ENCODE measurements at regions not wholly inside any gene's neighbourhood (a gene's known extent, or its start where the extent isn't known, plus 50 kb on each side); places are given as distances from the start of the nearest gene placed in this dataset.
"Not testable (repeated sequence)": the region's sequence is repeated elsewhere in the genome, so short reads cannot be mapped to it uniquely, and the experiment has no call there.

GRCh38 chr6:67766057-67766456, 869.0 kb upstream of the ADGRB3 start:
- no peak for DNase-seq (ENCODE audit: low spot score)
- in situ Hi-C loops (cut with HindIII; ENCODE audit: low sequenced_read_pairs): no loop called here

GRCh38 chr6:67759001-67759400, 876.1 kb upstream of the ADGRB3 start:
- no peak for DNase-seq (ENCODE audit: low spot score)
- in situ Hi-C loops (cut with HindIII; ENCODE audit: low sequenced_read_pairs): no loop called here

- DNase-seq (ENCODE audit: low spot score): no peak
- in situ Hi-C loops (cut with HindIII; ENCODE audit: low sequenced_read_pairs): no loop called here
These were observed 877.5 kb upstream of the ADGRB3 start for GRCh38 chr6:67757465-67758033.

- no peak for DNase-seq (ENCODE audit: low spot score)
- in situ Hi-C loops (cut with HindIII; ENCODE audit: low sequenced_read_pairs): no loop called here
These were observed 886.6 kb upstream of the ADGRB3 start for GRCh38 chr6:67748521-67748920.

GRCh38 chr6:67736816-67737215, 898.3 kb upstream of the ADGRB3 start:
- no peak for DNase-seq (ENCODE audit: low spot score)
- in situ Hi-C loops (cut with HindIII; ENCODE audit: low sequenced_read_pairs): no loop called here

- in situ Hi-C loops (cut with HindIII; ENCODE audit: low sequenced_read_pairs): no loop called here
- no peak for DNase-seq (ENCODE audit: low spot score)
These were observed 898.9 kb upstream of the ADGRB3 start for GRCh38 chr6:67736161-67736560.

GRCh38 chr6:67735623-67736022, 899.5 kb upstream of the ADGRB3 start:
- in situ Hi-C loops (cut with HindIII; ENCODE audit: low sequenced_read_pairs): no loop called here
- DNase-seq (ENCODE audit: low spot score): no peak

- in situ Hi-C loops (cut with HindIII; ENCODE audit: low sequenced_read_pairs): no loop called here
- no peak for DNase-seq (ENCODE audit: low spot score)
These were observed 912.2 kb upstream of the ADGRB3 start for GRCh38 chr6:67722861-67723261.

GRCh38 chr6:67717281-67717680, 917.8 kb upstream of the ADGRB3 start:
- no peak for DNase-seq (ENCODE audit: low spot score)
- in situ Hi-C loops (cut with HindIII; ENCODE audit: low sequenced_read_pairs): no loop called here

- DNase-seq (ENCODE audit: low spot score): no peak
- in situ Hi-C loops (cut with HindIII; ENCODE audit: low sequenced_read_pairs): no loop called here
These were observed 928.7 kb upstream of the ADGRB3 start for GRCh38 chr6:67706388-67706787.

GRCh38 chr6:67698534-67698933, 936.5 kb upstream of the ADGRB3 start:
- in situ Hi-C loops (cut with HindIII; ENCODE audit: low sequenced_read_pairs): no loop called here
- DNase-seq (ENCODE audit: low spot score): no peak

GRCh38 chr6:67694127-67694526, 941.0 kb upstream of the ADGRB3 start:
- no peak for DNase-seq (ENCODE audit: low spot score)
- in situ Hi-C loops (cut with HindIII; ENCODE audit: low sequenced_read_pairs): no loop called here

GRCh38 chr6:67689329-67689728, 945.8 kb upstream of the ADGRB3 start:
- DNase-seq (ENCODE audit: low spot score): no peak
- in situ Hi-C loops (cut with HindIII; ENCODE audit: low sequenced_read_pairs): no loop called here

GRCh38 chr6:67687396-67687795, 947.7 kb upstream of the ADGRB3 start:
- DNase-seq (ENCODE audit: low spot score): no peak
- in situ Hi-C loops (cut with HindIII; ENCODE audit: low sequenced_read_pairs): no loop called here

- in situ Hi-C loops (cut with HindIII; ENCODE audit: low sequenced_read_pairs): not testable (repeated sequence)
These were observed 948.9 kb upstream of the ADGRB3 start for GRCh38 chr6:67686225-67686624.

GRCh38 chr6:67683960-67684359, 951.1 kb upstream of the ADGRB3 start:
- no peak for DNase-seq (ENCODE audit: low spot score)
- in situ Hi-C loops (cut with HindIII; ENCODE audit: low sequenced_read_pairs): no loop called here

More at GRCh38 chr6:67686225-67686624, 948.9 kb upstream of the ADGRB3 start:
- not testable (repeated sequence) for DNase-seq (ENCODE audit: low spot score)

- in situ Hi-C loops (cut with HindIII; ENCODE audit: low sequenced_read_pairs): no loop called here
- no peak for DNase-seq (ENCODE audit: low spot score)
These were observed 954.7 kb upstream of the ADGRB3 start for GRCh38 chr6:67680297-67680932.

- DNase-seq (ENCODE audit: low spot score): no peak
- in situ Hi-C loops (cut with HindIII; ENCODE audit: low sequenced_read_pairs): no loop called here
These were observed 955.4 kb upstream of the ADGRB3 start for GRCh38 chr6:67679566-67680296.

- no peak for DNase-seq (ENCODE audit: low spot score)
- in situ Hi-C loops (cut with HindIII; ENCODE audit: low sequenced_read_pairs): no loop called here
These were observed 958.2 kb upstream of the ADGRB3 start for GRCh38 chr6:67676892-67677291.

GRCh38 chr6:67667637-67668422, 967.3 kb upstream of the ADGRB3 start:
- DNase-seq (ENCODE audit: low spot score): no peak
- in situ Hi-C loops (cut with HindIII; ENCODE audit: low sequenced_read_pairs): no loop called here

Measured in G401 (cell line).